H9 (cell line): ENCODE measurements at regions not wholly inside any gene's neighbourhood (a gene's known extent, or its start where the extent isn't known, plus 50 kb on each side); places are given as distances from the start of the nearest gene placed in this dataset.
"Not testable (repeated sequence)": the region's sequence is repeated elsewhere in the genome, so short reads cannot be mapped to it uniquely, and the experiment has no call there.

Experiments used
- DNase-seq: peaks from one replicate; pipeline ENCODE4 v3.0.0-alpha.2; 2017
- H2AFZ ChIP-seq: one replicate; pipeline ENCODE4 v1.6.1; 2013; ENCODE audit warnings: mild to moderate bottlenecking, low read length, control low read depth, moderate library complexity
- H2AK5ac ChIP-seq: 2 replicates; pipeline ENCODE4 v1.6.1; 2013; ENCODE audit warnings: low read length, control low read depth, mixed read lengths; ENCODE audit not compliant: insufficient read length
- H2BK120ac ChIP-seq: one replicate; pipeline ENCODE4 v1.6.1; 2013; ENCODE audit warnings: low read depth, mild to moderate bottlenecking, low read length, control low read depth, inconsistent platforms; ENCODE audit not compliant: poor library complexity, severe bottlenecking
- H2BK12ac ChIP-seq: 2 replicates; pipeline ENCODE4 v1.6.1; 2013; ENCODE audit warnings: low read length, control low read depth, mixed read lengths, low read depth; ENCODE audit not compliant: insufficient read length
- H2BK15ac ChIP-seq: 2 replicates; pipeline ENCODE4 v1.6.1; 2013; ENCODE audit warnings: low read depth, low read length, control low read depth
- H2BK20ac ChIP-seq: one replicate; pipeline ENCODE4 v1.6.1; 2013; ENCODE audit warnings: low read depth, mild to moderate bottlenecking, low read length, control low read depth, inconsistent platforms; ENCODE audit not compliant: poor library complexity, severe bottlenecking
- H2BK5ac ChIP-seq: 2 replicates; pipeline ENCODE4 v1.6.1; 2013; ENCODE audit warnings: low read length, control low read depth, mixed read lengths; ENCODE audit not compliant: insufficient read length
- H3K14ac ChIP-seq: 2 replicates; pipeline ENCODE4 v1.6.1; 2013; ENCODE audit warnings: low read length, control low read depth; ENCODE audit not compliant: insufficient read depth
- H3K18ac ChIP-seq: 2 replicates; pipeline ENCODE4 v1.6.1; 2013; ENCODE audit warnings: low read depth, mild to moderate bottlenecking, mixed read lengths, low read length, control low read depth; ENCODE audit not compliant: insufficient read length
- H3K23ac ChIP-seq: 2 replicates; pipeline ENCODE4 v1.6.1; 2013; ENCODE audit warnings: low read length, control low read depth, mixed read lengths, low read depth; ENCODE audit not compliant: insufficient read length
- H3K23me2 ChIP-seq: 2 replicates; pipeline ENCODE4 v1.6.1; 2013; ENCODE audit warnings: low read depth, mild to moderate bottlenecking, mixed read lengths, low read length, control low read depth; ENCODE audit not compliant: insufficient read length, poor library complexity, severe bottlenecking
- H3K27ac ChIP-seq: 2 replicates; pipeline ENCODE4 v1.5.1; 2013; ENCODE audit warnings: low read length, control low read depth, mixed read lengths, low read depth; ENCODE audit not compliant: insufficient read length
- H3K27me3 ChIP-seq: 2 replicates; pipeline ENCODE4 v1.6.1; 2013; ENCODE audit warnings: low read length, control low read depth, inconsistent platforms; ENCODE audit not compliant: insufficient read depth
- H3K4ac ChIP-seq: 2 replicates; pipeline ENCODE4 v1.6.1; 2013; ENCODE audit warnings: low read depth, mild to moderate bottlenecking, control low read depth, inconsistent platforms, low read length, moderate library complexity
- H3K4me1 ChIP-seq: 2 replicates; pipeline ENCODE4 v1.6.1; 2013; ENCODE audit warnings: low read length, control low read depth, inconsistent platforms; ENCODE audit not compliant: insufficient read depth
- H3K4me2 ChIP-seq: 2 replicates; pipeline ENCODE4 v1.6.1; 2013; ENCODE audit warnings: low read length, control low read depth, mixed read lengths; ENCODE audit not compliant: insufficient read length, insufficient read depth
- H3K56ac ChIP-seq: 2 replicates; pipeline ENCODE4 v1.6.1; 2013; ENCODE audit warnings: low read depth, mild to moderate bottlenecking, mixed read lengths, low read length, control low read depth; ENCODE audit not compliant: insufficient read length
- H3K79me1 ChIP-seq: 2 replicates; pipeline ENCODE4 v1.6.1; 2013; ENCODE audit warnings: low read depth, mild to moderate bottlenecking, moderate library complexity, low read length, control low read depth, inconsistent platforms; ENCODE audit not compliant: insufficient read depth, poor library complexity, severe bottlenecking
- H3K79me2 ChIP-seq: 2 replicates; pipeline ENCODE4 v1.6.1; 2013; ENCODE audit warnings: low read length, control low read depth, inconsistent platforms; ENCODE audit not compliant: insufficient read depth
- H3K9ac ChIP-seq: 2 replicates; pipeline ENCODE4 v1.6.1; 2013; ENCODE audit warnings: low read length, control low read depth, mixed read lengths; ENCODE audit not compliant: insufficient read length; ENCODE audit errors: extremely low read depth
- H3K9me3 ChIP-seq: one replicate; pipeline ENCODE4 v1.6.1; 2013; ENCODE audit warnings: low read depth, low read length, inconsistent platforms; ENCODE audit not compliant: control insufficient read depth
- H3T11ph ChIP-seq: one replicate; pipeline ENCODE4 v1.6.1; 2013; ENCODE audit warnings: mild to moderate bottlenecking, low read length, control low read depth, inconsistent platforms
- H4K20me1 ChIP-seq: one replicate; pipeline ENCODE4 v1.6.1; 2013; ENCODE audit not compliant: control insufficient read depth, insufficient read length, insufficient read depth
- H4K5ac ChIP-seq: 2 replicates; pipeline ENCODE4 v1.6.1; 2013; ENCODE audit warnings: low read depth, mild to moderate bottlenecking, mixed read lengths, low read length, control low read depth; ENCODE audit not compliant: insufficient read length
- H4K8ac ChIP-seq: replicated peaks from 2 replicates; pipeline ENCODE4 v1.6.1; 2013; ENCODE audit warnings: low read length, control low read depth, mixed read lengths, low read depth; ENCODE audit not compliant: insufficient read length
- H4K91ac ChIP-seq: 2 replicates; pipeline ENCODE4 v1.6.1; 2013; ENCODE audit warnings: low read depth, mild to moderate bottlenecking, moderate library complexity, mixed read lengths, low read length, control low read depth; ENCODE audit not compliant: insufficient read length
- H3K27ac Mint-ChIP-seq, 3 experiments: 2 replicates in 2 of 3; 3 replicates in 1 of 3; pipeline ENCODE4 v1.8.0; 2020 to 2021; ENCODE audit warnings: mixed read lengths in 3 of 3, mild to moderate bottlenecking in 1 of 3, moderate library complexity in 1 of 3
- H3K27me3 Mint-ChIP-seq: 2 replicates; pipeline ENCODE4 v1.8.0; 2021; ENCODE audit warnings: low read depth, mild to moderate bottlenecking, moderate library complexity, mixed read lengths
- H3K36me3 Mint-ChIP-seq, 3 experiments: 2 replicates in 2 of 3; 3 replicates in 1 of 3; pipeline ENCODE4 v1.8.0; 2020 to 2021; ENCODE audit warnings: low read depth in 3 of 3, mixed read lengths in 3 of 3; ENCODE audit not compliant: insufficient read depth in 1 of 3
- H3K4me1 Mint-ChIP-seq, 2 experiments: 2 replicates each; pipeline ENCODE4 v1.8.0; 2020; ENCODE audit warnings: mixed read lengths in 2 of 2
- H3K4me3 Mint-ChIP-seq, 2 experiments: 2 replicates in 1 of 2; 3 replicates in 1 of 2; pipeline ENCODE4 v1.8.0; 2020 to 2021; ENCODE audit warnings: mild to moderate bottlenecking in 2 of 2, mixed read lengths in 2 of 2, moderate library complexity in 1 of 2
- H3K9me3 Mint-ChIP-seq, 2 experiments: 2 replicates in 1 of 2; 3 replicates in 1 of 2; pipeline ENCODE4 v1.8.0; 2020; ENCODE audit warnings: mild to moderate bottlenecking in 2 of 2, mixed read lengths in 2 of 2, moderate library complexity in 1 of 2
- WGBS: extraction: QIAGEN DNeasy Blood & Tissue Kit; methylation state at CpG from one replicate; pipeline ENCODE4 v1.1.7; 2013; ENCODE audit warnings: missing lambda C conversion rate, low lambda C conversion rate, mixed read lengths; ENCODE audit not compliant: insufficient read length; ENCODE audit errors: extremely low coverage; 5-methylcytosine and 5-hydroxymethylcytosine counted together
- TF ChIP-seq, protein P1 (sequence below): fragments of 200-600 bp; sonication (generic); conservative IDR thresholded peaks from 3 replicates; pipeline ENCODE4 v1.8.0; 2021; ENCODE audit warnings: antibody characterized with exemption, mild to moderate bottlenecking

DNA sequence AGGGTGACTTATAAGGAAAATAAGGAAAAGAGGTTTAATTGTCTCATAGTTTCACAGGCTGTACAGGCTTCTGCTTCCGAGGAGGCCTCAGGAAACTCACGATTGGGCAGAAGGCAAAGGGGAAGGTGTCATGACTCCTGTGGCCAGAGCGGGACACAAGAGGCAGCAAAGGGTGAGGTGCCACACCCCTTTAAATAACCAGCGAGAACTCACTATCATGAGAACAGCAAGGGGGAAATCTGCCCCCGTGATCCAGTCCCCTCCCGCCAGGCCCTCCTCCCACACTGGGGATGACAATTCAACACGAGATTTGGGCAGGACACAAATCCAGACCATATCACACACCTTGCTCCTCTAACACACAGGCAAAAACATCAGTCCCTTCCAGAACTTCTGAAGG, 254.0 kb downstream of the DLL1 start:
- H3K27me3 ChIP-seq, result no peaks in the 10 kb centered on the region
- no peaks in the 10 kb centered on the region for H3K79me2 ChIP-seq
- no peaks in the 10 kb centered on the region for H3K23me2 ChIP-seq
- WGBS, result no CpG with 5 or more reads among the region's 7 CpGs
- Mint-ChIP-seq H3K27me3 (peaks cover 15% of the 10 kb centered on the region), H3K9me3 (peaks cover 25 to 28% of the 10 kb centered on the region in 2 experiments), H3K27ac (0 out of 7 replicates have a peak overlapping the region, but pooled peaks of 1 of the 3 experiments have one; percentile 52), H3K4me3 (no peak overlapping the region; a peak in 1 of 5 replicates), H3K36me3 (peaks cover 5 to 40% (median 18%) of the 10 kb centered on the region in 3 experiments; a peak in 6 of 7 replicates), H3K4me1 (peaks cover 54 to 58% of the 10 kb centered on the region in 2 experiments)
- H2AK5ac ChIP-seq, result no peak overlapping the region
- no peak overlapping the region for H3K27ac ChIP-seq
- no peak overlapping the region for H2BK12ac ChIP-seq
- H3K4me2 ChIP-seq, result no peak overlapping the region
- H4K8ac ChIP-seq, result no peak overlapping the region
- peaks cover 3% of the 10 kb centered on the region; the same call in 1 of the 2 replicates for H3K4me1 ChIP-seq
- H3K79me1 ChIP-seq, result no peaks in the 10 kb centered on the region
- H3K9ac ChIP-seq, result no peak overlapping the region
- H3T11ph ChIP-seq, result no peak overlapping the region
- H4K91ac ChIP-seq, result no peak overlapping the region
- H3K9me3 ChIP-seq, result no peaks in the 10 kb centered on the region
- H4K20me1 ChIP-seq, result no peaks in the 10 kb centered on the region
- no peak overlapping the region for H3K14ac ChIP-seq
- TF ChIP-seq, protein P1, sequence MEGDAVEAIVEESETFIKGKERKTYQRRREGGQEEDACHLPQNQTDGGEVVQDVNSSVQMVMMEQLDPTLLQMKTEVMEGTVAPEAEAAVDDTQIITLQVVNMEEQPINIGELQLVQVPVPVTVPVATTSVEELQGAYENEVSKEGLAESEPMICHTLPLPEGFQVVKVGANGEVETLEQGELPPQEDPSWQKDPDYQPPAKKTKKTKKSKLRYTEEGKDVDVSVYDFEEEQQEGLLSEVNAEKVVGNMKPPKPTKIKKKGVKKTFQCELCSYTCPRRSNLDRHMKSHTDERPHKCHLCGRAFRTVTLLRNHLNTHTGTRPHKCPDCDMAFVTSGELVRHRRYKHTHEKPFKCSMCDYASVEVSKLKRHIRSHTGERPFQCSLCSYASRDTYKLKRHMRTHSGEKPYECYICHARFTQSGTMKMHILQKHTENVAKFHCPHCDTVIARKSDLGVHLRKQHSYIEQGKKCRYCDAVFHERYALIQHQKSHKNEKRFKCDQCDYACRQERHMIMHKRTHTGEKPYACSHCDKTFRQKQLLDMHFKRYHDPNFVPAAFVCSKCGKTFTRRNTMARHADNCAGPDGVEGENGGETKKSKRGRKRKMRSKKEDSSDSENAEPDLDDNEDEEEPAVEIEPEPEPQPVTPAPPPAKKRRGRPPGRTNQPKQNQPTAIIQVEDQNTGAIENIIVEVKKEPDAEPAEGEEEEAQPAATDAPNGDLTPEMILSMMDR, result no peak
- no peak for DNase-seq
- H2BK20ac ChIP-seq, result no peak overlapping the region
- no peak overlapping the region for H3K23ac ChIP-seq
- H3K18ac ChIP-seq, result no peak overlapping the region
- H3K56ac ChIP-seq, result no peak overlapping the region
- no peak overlapping the region for H2BK15ac ChIP-seq
- H2BK5ac ChIP-seq, result no peak overlapping the region
- H2AFZ ChIP-seq, result no peak overlapping the region
- no peak overlapping the region for H2BK120ac ChIP-seq
- H3K4ac ChIP-seq, result no peak overlapping the region
- no peak overlapping the region for H4K5ac ChIP-seq

GRCh38 chr6:170036367-170036766, 254.5 kb downstream of the DLL1 start:
- H2BK120ac ChIP-seq, H2BK12ac ChIP-seq, H4K8ac ChIP-seq, H3K27ac ChIP-seq, H3T11ph ChIP-seq, H2AK5ac ChIP-seq, H3K14ac ChIP-seq, H3K18ac ChIP-seq, H2BK15ac ChIP-seq, H4K91ac ChIP-seq, H3K9me3 ChIP-seq, H3K4me3 Mint-ChIP-seq, DNase-seq, H3K4me2 ChIP-seq, H2AFZ ChIP-seq, H3K79me2 ChIP-seq, H3K23me2 ChIP-seq, H3K9ac ChIP-seq, H3K56ac ChIP-seq, H3K79me1 ChIP-seq, H4K20me1 ChIP-seq, H3K27me3 ChIP-seq, H3K4ac ChIP-seq, H3K23ac ChIP-seq, H4K5ac ChIP-seq, H2BK5ac ChIP-seq, H2BK20ac ChIP-seq, H3K4me1 ChIP-seq: not testable (repeated sequence)
- H3K27me3 Mint-ChIP-seq, result peaks cover 12% of the 10 kb centered on the region
- H3K36me3 Mint-ChIP-seq, result peaks cover 5 to 34% (median 16%) of the 10 kb centered on the region in 3 experiments; a peak in 6 of 7 replicates
- no CpG with 5 or more reads among the region's 1 CpG for whole genome bisulfite sequencing
- peaks cover 54 to 56% of the 10 kb centered on the region in 2 experiments for H3K4me1 Mint-ChIP-seq
- peaks cover 22 to 27% of the 10 kb centered on the region in 2 experiments for H3K9me3 Mint-ChIP-seq
- peak overlapping the region in 2 of 3 experiments; percentile 19 to 52; a peak in 4 of 7 replicates for H3K27ac Mint-ChIP-seq
